Breast epithelium (tissue), 3 donors: ENCODE measurements at regions not wholly inside any gene's neighbourhood (a gene's known extent, or its start where the extent isn't known, plus 50 kb on each side); places are given as distances from the start of the nearest gene placed in this dataset.

ENCODE experiments used
- POLR2AphosphoS5 ChIP-seq, 3 donors: sonication (generic); formaldehyde crosslinking; IDR thresholded peaks; one replicate each; pipeline ENCODE4 v1.6.1; 2017; ENCODE audit warnings: antibody characterized with exemption in 3 of 3
- TF ChIP-seq, protein P1 (sequence below), 3 donors: fragments of 450-650 bp; IDR thresholded peaks; one replicate each; pipeline ENCODE4 v1.5.1; 2016 to 2017; ENCODE audit warnings: antibody characterized with exemption in 3 of 3, mild to moderate bottlenecking in 3 of 3, moderate library complexity in 3 of 3

DNA sequence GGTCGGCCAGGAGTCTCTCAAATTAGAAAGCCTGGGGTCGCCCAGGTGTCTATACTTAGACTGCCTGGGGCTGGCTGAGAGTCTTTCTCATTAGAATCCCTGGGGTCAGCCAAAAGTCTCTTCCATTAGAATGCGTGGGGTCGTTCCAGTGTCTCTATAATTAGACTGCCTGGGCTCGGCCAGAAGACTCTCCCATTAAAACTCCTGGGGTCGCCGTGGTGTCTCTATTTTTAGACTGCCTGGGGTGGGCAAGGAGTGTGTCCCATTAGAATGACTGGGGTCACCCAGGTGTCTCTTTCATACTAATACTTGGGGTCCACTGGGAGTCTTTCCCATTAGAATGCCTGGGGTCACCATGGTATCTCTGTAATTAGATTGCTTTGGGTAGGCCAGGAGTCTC is 2227.7 kb downstream of the TP53TG3F start:
- TF ChIP-seq, protein P1, sequence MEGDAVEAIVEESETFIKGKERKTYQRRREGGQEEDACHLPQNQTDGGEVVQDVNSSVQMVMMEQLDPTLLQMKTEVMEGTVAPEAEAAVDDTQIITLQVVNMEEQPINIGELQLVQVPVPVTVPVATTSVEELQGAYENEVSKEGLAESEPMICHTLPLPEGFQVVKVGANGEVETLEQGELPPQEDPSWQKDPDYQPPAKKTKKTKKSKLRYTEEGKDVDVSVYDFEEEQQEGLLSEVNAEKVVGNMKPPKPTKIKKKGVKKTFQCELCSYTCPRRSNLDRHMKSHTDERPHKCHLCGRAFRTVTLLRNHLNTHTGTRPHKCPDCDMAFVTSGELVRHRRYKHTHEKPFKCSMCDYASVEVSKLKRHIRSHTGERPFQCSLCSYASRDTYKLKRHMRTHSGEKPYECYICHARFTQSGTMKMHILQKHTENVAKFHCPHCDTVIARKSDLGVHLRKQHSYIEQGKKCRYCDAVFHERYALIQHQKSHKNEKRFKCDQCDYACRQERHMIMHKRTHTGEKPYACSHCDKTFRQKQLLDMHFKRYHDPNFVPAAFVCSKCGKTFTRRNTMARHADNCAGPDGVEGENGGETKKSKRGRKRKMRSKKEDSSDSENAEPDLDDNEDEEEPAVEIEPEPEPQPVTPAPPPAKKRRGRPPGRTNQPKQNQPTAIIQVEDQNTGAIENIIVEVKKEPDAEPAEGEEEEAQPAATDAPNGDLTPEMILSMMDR (IDR thresholded peaks at IDR 0.05): no peak
- no peak for TF ChIP-seq POLR2AphosphoS5 (IDR thresholded peaks at IDR 0.05)
